DND-41 (cell line): ENCODE measurements at regions not wholly inside any gene's neighbourhood (a gene's known extent, or its start where the extent isn't known, plus 50 kb on each side); places are given as distances from the start of the nearest gene placed in this dataset.

Experiments
- CTCF ChIP-seq: IDR thresholded peaks from 2 replicates; pipeline ENCODE4 v1.5.1; 2012; ENCODE audit warnings: borderline replicate concordance, low read length, moderate library complexity, mild to moderate bottlenecking; ENCODE audit not compliant: poor library complexity, severe bottlenecking; ENCODE audit errors: extremely low read depth
- EZH2 ChIP-seq: IDR thresholded peaks from 3 replicates; pipeline ENCODE4 v1.6.1; 2012; ENCODE audit warnings: borderline replicate concordance, low read depth, mild to moderate bottlenecking, moderate library complexity, low read length, inconsistent platforms; ENCODE audit not compliant: severe bottlenecking

- TF ChIP-seq CTCF: no peak
- TF ChIP-seq EZH2: no peak
These were observed 185.2 kb upstream of the NREP start for GRCh38 chr5:111942201-111942600.
